ENCODE measurements at regions not wholly inside any gene's neighbourhood (a gene's known extent, or its start where the extent isn't known, plus 50 kb on each side); places are given as distances from the start of the nearest gene placed in this dataset.

- Histone ChIP-seq H3K9ac (no peak overlapping the region), H3K4me2 (no peak overlapping the region), H3K4me3 (IDR thresholded peaks at IDR 0.05; ENCODE audit: insufficient read depth, low read depth, low read length) (no peak overlapping the region), H3K79me2 (ENCODE audit: insufficient read depth, low read depth) (no peaks in the 10 kb centered on the region), H4K20me1 (ENCODE audit: insufficient read depth) (no peaks in the 10 kb centered on the region), H3K27ac (no peak overlapping the region), H3K36me3 (ENCODE audit: insufficient read depth) (no peaks in the 10 kb centered on the region), H2AFZ (ENCODE audit: low read depth) (no peak overlapping the region), H3K4me1 (ENCODE audit: low read depth, poor library complexity, severe bottlenecking) (no peaks in the 10 kb centered on the region), H3K27me3 (ENCODE audit: insufficient read depth, low read depth) (no peaks in the 10 kb centered on the region)
- no peak for TF ChIP-seq CTCF (conservative IDR thresholded peaks at IDR 0.05; ENCODE audit: low read depth, low read length)
These were observed 170.6 kb upstream of the STXBP6 start for GRCh38 chr14:25220514-25220913.

- Histone ChIP-seq H3K27ac (no peak overlapping the region), H3K4me2 (no peak overlapping the region), H3K27me3 (ENCODE audit: insufficient read depth, low read depth) (no peaks in the 10 kb centered on the region), H3K4me1 (ENCODE audit: low read depth, poor library complexity, severe bottlenecking) (no peaks in the 10 kb centered on the region), H3K36me3 (ENCODE audit: insufficient read depth) (no peaks in the 10 kb centered on the region), H4K20me1 (ENCODE audit: insufficient read depth) (no peaks in the 10 kb centered on the region), H3K9ac (no peak overlapping the region), H3K4me3 (IDR thresholded peaks at IDR 0.05; ENCODE audit: insufficient read depth, low read depth, low read length) (no peak overlapping the region), H3K79me2 (ENCODE audit: insufficient read depth, low read depth) (no peaks in the 10 kb centered on the region), H2AFZ (ENCODE audit: low read depth) (no peak overlapping the region)
- TF ChIP-seq CTCF (conservative IDR thresholded peaks at IDR 0.05; ENCODE audit: low read depth, low read length): no peak
These were observed 165.7 kb upstream of the STXBP6 start for GRCh38 chr14:25215607-25216006.

- no peak overlapping the region for H3K9ac ChIP-seq
These were observed 147.9 kb upstream of the STXBP6 start for GRCh38 chr14:25197885-25198284.

GRCh38 chr14:25180221-25180620, 130.3 kb upstream of the STXBP6 start:
- Histone ChIP-seq H3K27ac (no peak overlapping the region), H3K4me3 (IDR thresholded peaks at IDR 0.05; ENCODE audit: insufficient read depth, low read depth, low read length) (no peak overlapping the region), H3K4me2 (no peak overlapping the region), H3K27me3 (ENCODE audit: insufficient read depth, low read depth) (no peaks in the 10 kb centered on the region), H3K9ac (no peak overlapping the region), H3K79me2 (ENCODE audit: insufficient read depth, low read depth) (no peaks in the 10 kb centered on the region), H4K20me1 (ENCODE audit: insufficient read depth) (no peaks in the 10 kb centered on the region), H2AFZ (ENCODE audit: low read depth) (no peak overlapping the region), H3K36me3 (ENCODE audit: insufficient read depth) (no peaks in the 10 kb centered on the region), H3K4me1 (ENCODE audit: low read depth, poor library complexity, severe bottlenecking) (no peaks in the 10 kb centered on the region)
- TF ChIP-seq CTCF (conservative IDR thresholded peaks at IDR 0.05; ENCODE audit: low read depth, low read length): no peak

More at GRCh38 chr14:25197885-25198284, 147.9 kb upstream of the STXBP6 start:
- Histone ChIP-seq H3K27me3 (ENCODE audit: insufficient read depth, low read depth) (no peaks in the 10 kb centered on the region), H2AFZ (ENCODE audit: low read depth) (no peak overlapping the region), H4K20me1 (ENCODE audit: insufficient read depth) (no peaks in the 10 kb centered on the region), H3K79me2 (ENCODE audit: insufficient read depth, low read depth) (no peaks in the 10 kb centered on the region), H3K4me3 (IDR thresholded peaks at IDR 0.05; ENCODE audit: insufficient read depth, low read depth, low read length) (no peak overlapping the region), H3K36me3 (ENCODE audit: insufficient read depth) (no peaks in the 10 kb centered on the region), H3K4me1 (ENCODE audit: low read depth, poor library complexity, severe bottlenecking) (no peaks in the 10 kb centered on the region), H3K4me2 (no peak overlapping the region), H3K27ac (no peak overlapping the region)
- TF ChIP-seq CTCF (conservative IDR thresholded peaks at IDR 0.05; ENCODE audit: low read depth, low read length): no peak
